Astrocyte (in vitro differentiated cells and primary cell): ENCODE measurements at regions not wholly inside any gene's neighbourhood (a gene's known extent, or its start where the extent isn't known, plus 50 kb on each side); places are given as distances from the start of the nearest gene placed in this dataset.
"Not testable (repeated sequence)": the region's sequence is repeated elsewhere in the genome, so short reads cannot be mapped to it uniquely, and the experiment has no call there.

Experiments used
- DNase-seq: peaks from one replicate; pipeline ENCODE4 v3.0.0-alpha.2; 2010; ENCODE audit warnings: low read depth
- FAIRE-seq: peaks from 2 replicates; lab custom pipeline; 2011; peaks lifted over from hg19 to GRCh38; lab: Jason Lieb, UNC
- H2AFZ ChIP-seq: 2 replicates; pipeline ENCODE4 v1.6.0; 2012; ENCODE audit warnings: low read depth, low read length, inconsistent platforms
- H3K27ac ChIP-seq: 2 replicates; pipeline ENCODE4 v1.5.1; 2011; ENCODE audit warnings: low read depth, low read length, inconsistent platforms
- H3K27me3 ChIP-seq: 2 replicates; pipeline ENCODE4 v1.6.0; 2011; ENCODE audit warnings: low read length, inconsistent platforms; ENCODE audit not compliant: insufficient read depth
- H3K36me3 ChIP-seq: 2 replicates; pipeline ENCODE4 v1.5.1; 2011; ENCODE audit warnings: low read length, inconsistent platforms; ENCODE audit not compliant: insufficient read depth
- H3K4me1 ChIP-seq: 2 replicates; pipeline ENCODE4 v1.5.1; 2011; ENCODE audit warnings: low read length, inconsistent platforms; ENCODE audit not compliant: insufficient read depth
- H3K4me2 ChIP-seq: 2 replicates; pipeline ENCODE4 v1.6.0; 2012; ENCODE audit warnings: low read length, inconsistent platforms
- H3K4me3 ChIP-seq: 2 replicates; pipeline ENCODE4 v1.5.1; 2011; ENCODE audit warnings: low read depth, mild to moderate bottlenecking, low read length, inconsistent platforms; ENCODE audit not compliant: insufficient read depth
- H3K79me2 ChIP-seq: 2 replicates; pipeline ENCODE4 v1.6.0; 2012; ENCODE audit warnings: mild to moderate bottlenecking, low read length, inconsistent platforms; ENCODE audit not compliant: insufficient read depth
- H3K9ac ChIP-seq: 2 replicates; pipeline ENCODE4 v1.6.0; 2012; ENCODE audit warnings: mild to moderate bottlenecking, low read length, inconsistent platforms
- H3K9me3 ChIP-seq: 2 replicates; pipeline ENCODE4 v1.5.1; 2012; ENCODE audit warnings: low read depth, mild to moderate bottlenecking, low read length, inconsistent platforms; ENCODE audit not compliant: insufficient read depth
- H4K20me1 ChIP-seq: 2 replicates; pipeline ENCODE4 v1.6.0; 2012; ENCODE audit warnings: low read length, inconsistent platforms; ENCODE audit not compliant: insufficient read depth
- H3K27ac Mint-ChIP-seq: one replicate; pipeline ENCODE4 v1.8.0; 2021; ENCODE audit warnings: mild to moderate bottlenecking, mixed read lengths; ENCODE audit not compliant: unreplicated experiment
- H3K27me3 Mint-ChIP-seq: one replicate; pipeline ENCODE4 v1.8.0; 2021; ENCODE audit warnings: low read depth, mixed read lengths; ENCODE audit not compliant: unreplicated experiment
- H3K36me3 Mint-ChIP-seq: one replicate; pipeline ENCODE4 v1.8.0; 2021; ENCODE audit warnings: low read depth, mixed read lengths; ENCODE audit not compliant: unreplicated experiment
- H3K4me1 Mint-ChIP-seq: one replicate; pipeline ENCODE4 v1.8.0; 2021; ENCODE audit warnings: low read depth, mixed read lengths; ENCODE audit not compliant: unreplicated experiment
- H3K4me3 Mint-ChIP-seq: one replicate; pipeline ENCODE4 v1.8.0; 2021; ENCODE audit warnings: mild to moderate bottlenecking, moderate library complexity, mixed read lengths; ENCODE audit not compliant: unreplicated experiment
- H3K9me3 Mint-ChIP-seq: one replicate; pipeline ENCODE4 v1.8.0; 2021; ENCODE audit warnings: mild to moderate bottlenecking, mixed read lengths; ENCODE audit not compliant: unreplicated experiment
- CTCF ChIP-seq: IDR thresholded peaks from 2 replicates; pipeline ENCODE4 v1.5.1; 2011; ENCODE audit warnings: low read depth, mild to moderate bottlenecking, inconsistent platforms, low read length, moderate library complexity; ENCODE audit not compliant: insufficient read depth
- EZH2 ChIP-seq: IDR thresholded peaks from 2 replicates; pipeline ENCODE4 v1.6.1; 2012; ENCODE audit warnings: mild to moderate bottlenecking, low read length, inconsistent platforms; ENCODE audit not compliant: insufficient read depth

GRCh38 chr4:72770708-72771107, 201.7 kb upstream of the ADAMTS3 start:
- Mint-ChIP-seq H3K27me3 (no peaks in the 10 kb centered on the region), H3K27ac (no peak overlapping the region), H3K36me3 (no peaks in the 10 kb centered on the region), H3K4me1 (peaks cover 8% of the 10 kb centered on the region), H3K4me3 (no peak overlapping the region), H3K9me3 (no peaks in the 10 kb centered on the region)
- Histone ChIP-seq H3K4me1 (peaks cover 4% of the 10 kb centered on the region), H3K36me3 (no peaks in the 10 kb centered on the region), H3K4me2 (no peak overlapping the region), H4K20me1 (no peaks in the 10 kb centered on the region), H2AFZ (no peak overlapping the region), H3K27me3 (no peaks in the 10 kb centered on the region), H3K9me3 (no peaks in the 10 kb centered on the region), H3K9ac (no peak overlapping the region), H3K79me2 (no peaks in the 10 kb centered on the region), H3K27ac (no peak overlapping the region), H3K4me3 (no peak overlapping the region)
- DNase-seq (no peak), FAIRE-seq (no peak)
- TF ChIP-seq EZH2 = no peak
- TF ChIP-seq CTCF = no peak

DNA sequence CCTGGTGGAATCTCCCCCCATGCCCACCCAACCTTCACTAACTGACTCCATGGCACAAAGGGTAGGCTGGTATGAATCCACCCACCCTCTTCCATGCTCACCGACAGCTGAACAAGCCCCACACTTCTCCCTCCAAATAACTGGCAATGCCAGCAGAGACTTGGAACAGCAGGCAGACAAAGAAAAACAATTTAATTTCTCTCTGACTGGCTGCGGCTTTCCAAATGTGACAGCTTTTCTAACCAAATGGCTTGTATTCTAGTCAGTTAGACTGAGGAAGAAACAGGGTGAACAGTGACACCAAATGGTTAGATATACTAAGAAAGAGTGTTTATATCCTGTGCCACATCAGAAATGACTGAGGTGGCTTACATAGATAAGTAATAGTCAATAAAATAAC, 199.3 kb upstream of the ADAMTS3 start:
- peak overlapping the region; percentile 29 for H2AFZ ChIP-seq
- H3K9ac ChIP-seq = peak overlapping the region; percentile 49
- H3K27me3 ChIP-seq = no peaks in the 10 kb centered on the region
- TF ChIP-seq CTCF (no peak), EZH2 (no peak)
- no peaks in the 10 kb centered on the region for H4K20me1 ChIP-seq
- H3K9me3 ChIP-seq = no peaks in the 10 kb centered on the region
- no peaks in the 10 kb centered on the region for H3K36me3 ChIP-seq
- H3K4me2 ChIP-seq = peak overlapping the region; percentile 63
- H3K9me3 Mint-ChIP-seq = no peaks in the 10 kb centered on the region
- peaks cover 8% of the 10 kb centered on the region for H3K4me1 Mint-ChIP-seq
- peak overlapping the region; percentile 91 for H3K27ac Mint-ChIP-seq
- no peak overlapping the region for H3K4me3 ChIP-seq
- no peaks in the 10 kb centered on the region for H3K27me3 Mint-ChIP-seq
- peak overlapping the region; percentile 70 for H3K27ac ChIP-seq
- no peak overlapping the region for H3K4me3 Mint-ChIP-seq
- no peak for FAIRE-seq
- H3K36me3 Mint-ChIP-seq = no peaks in the 10 kb centered on the region
- no peaks in the 10 kb centered on the region for H3K79me2 ChIP-seq
- H3K4me1 ChIP-seq = peaks cover 4% of the 10 kb centered on the region
- DNase-seq = no peak

- Histone ChIP-seq H3K9me3 (no peaks in the 10 kb centered on the region), H3K36me3 (no peaks in the 10 kb centered on the region), H3K79me2 (no peaks in the 10 kb centered on the region), H3K4me1 (peaks cover 4% of the 10 kb centered on the region), H3K9ac (peak overlapping the region; percentile 49), H3K27ac (peak overlapping the region; percentile 70), H3K27me3 (no peaks in the 10 kb centered on the region), H2AFZ (peak overlapping the region; percentile 29), H4K20me1 (no peaks in the 10 kb centered on the region), H3K4me2 (peak overlapping the region; percentile 63), H3K4me3 (no peak overlapping the region)
- TF ChIP-seq EZH2 (no peak), CTCF (no peak)
- no peak overlapping the region for H3K4me3 Mint-ChIP-seq
- peak overlapping the region; percentile 91 for H3K27ac Mint-ChIP-seq
- DNase-seq (peak; percentile 98), FAIRE-seq (no peak)
- no peaks in the 10 kb centered on the region for H3K36me3 Mint-ChIP-seq
- H3K4me1 Mint-ChIP-seq = peaks cover 8% of the 10 kb centered on the region
- H3K9me3 Mint-ChIP-seq = no peaks in the 10 kb centered on the region
- no peaks in the 10 kb centered on the region for H3K27me3 Mint-ChIP-seq
These were observed 198.7 kb upstream of the ADAMTS3 start for GRCh38 chr4:72767618-72768302.

DNA sequence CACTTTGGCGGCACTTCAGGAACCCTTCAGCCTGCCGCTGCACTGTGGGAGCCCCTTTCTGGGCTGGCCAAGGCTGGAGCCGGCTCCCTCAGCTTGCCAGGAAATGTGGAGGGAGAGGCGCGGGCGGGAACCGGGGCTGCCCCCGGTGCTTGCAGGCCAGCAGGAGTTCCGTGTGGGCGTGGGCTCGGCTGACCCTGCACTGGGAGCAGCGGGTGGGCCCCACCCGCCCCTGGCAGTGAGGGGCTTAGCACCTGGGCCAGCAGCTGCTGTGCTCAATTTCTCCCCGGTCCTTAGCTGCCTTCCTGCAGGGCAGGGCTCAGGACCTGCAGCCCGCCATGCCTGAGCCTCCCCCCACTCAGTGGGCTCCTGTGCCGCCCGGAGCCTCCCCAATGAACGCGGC, 196.8 kb upstream of the ADAMTS3 start:
- not testable (repeated sequence) for H3K27me3 ChIP-seq, FAIRE-seq, DNase-seq, H3K79me2 ChIP-seq, H3K4me1 Mint-ChIP-seq, H3K4me3 Mint-ChIP-seq, H3K9me3 ChIP-seq, H3K9ac ChIP-seq, H2AFZ ChIP-seq, H3K27ac Mint-ChIP-seq, H3K9me3 Mint-ChIP-seq, H3K4me2 ChIP-seq, H3K27ac ChIP-seq, H3K4me1 ChIP-seq, H3K36me3 ChIP-seq, H4K20me1 ChIP-seq, H3K36me3 Mint-ChIP-seq, H3K27me3 Mint-ChIP-seq, H3K4me3 ChIP-seq
